Calu3 (cell line): ENCODE measurements at regions not wholly inside any gene's neighbourhood (a gene's known extent, or its start where the extent isn't known, plus 50 kb on each side); places are given as distances from the start of the nearest gene placed in this dataset.

Experiments
- BruUV-seq: library from RNA; stranded (reverse); fragments of 400-500 nt; replicated peaks from 2 replicates; lab custom pipeline; 2021; lab: Mats Ljungman, UMichigan
- CTCF ChIA-PET: fragments of 300-600 bp; sonication (Branson Sonifier 250); formaldehyde crosslinking; loops from one replicate; lab custom pipeline; 2022; ENCODE audit warnings: antibody characterized with exemption; lab: Charles Lee
- DNase-seq: peaks from one replicate; pipeline ENCODE4 v3.0.0; 2022
- H3K27ac Mint-ChIP-seq: one replicate; pipeline ENCODE4 v1.8.0; 2022; ENCODE audit warnings: mixed read lengths; ENCODE audit not compliant: unreplicated experiment
- H3K27me3 Mint-ChIP-seq: one replicate; pipeline ENCODE4 v1.8.0; 2022; ENCODE audit warnings: mixed read lengths; ENCODE audit not compliant: unreplicated experiment
- H3K36me3 Mint-ChIP-seq: one replicate; pipeline ENCODE4 v1.8.0; 2022; ENCODE audit warnings: mild to moderate bottlenecking, moderate library complexity, mixed read lengths; ENCODE audit not compliant: insufficient read depth, unreplicated experiment
- H3K4me1 Mint-ChIP-seq: one replicate; pipeline ENCODE4 v1.8.0; 2022; ENCODE audit warnings: mild to moderate bottlenecking, low read depth, mixed read lengths; ENCODE audit not compliant: unreplicated experiment
- H3K4me3 Mint-ChIP-seq: one replicate; pipeline ENCODE4 v1.8.0; 2022; ENCODE audit warnings: mild to moderate bottlenecking, low read depth, moderate library complexity, mixed read lengths; ENCODE audit not compliant: unreplicated experiment
- H3K9me3 Mint-ChIP-seq: one replicate; pipeline ENCODE4 v1.8.0; 2022; ENCODE audit warnings: low read depth, mixed read lengths; ENCODE audit not compliant: unreplicated experiment
- CTCF ChIP-seq: fragments of 200-600 bp; IDR thresholded peaks from one replicate; pipeline ENCODE4 v1.8.0; 2022; ENCODE audit warnings: antibody characterized with exemption; ENCODE audit not compliant: unreplicated experiment
- intact Hi-C: fragments of 100-400 bp; cut with micrococcal nuclease; formaldehyde crosslinking; loops from one replicate; pipeline ENCODE4 v1.10.0; 2022; ENCODE audit not compliant: unreplicated experiment

GRCh38 chr3:124443446-124443845, 286.8 kb upstream of the UMPS start:
- CTCF ChIA-PET = interaction anchor here (0.6 to 1.1 kb wide), 2 partner anchors 14 to 1136 kb away, joined by 3 to 7 read pairs; no protein-coding TSS in a partner anchor
- intact Hi-C loops = no loop called here
- Mint-ChIP-seq H3K27me3 (peaks cover 86% of the 10 kb centered on the region), H3K4me1 (no peaks in the 10 kb centered on the region), H3K4me3 (no peak overlapping the region), H3K27ac (no peak overlapping the region), H3K9me3 (no peaks in the 10 kb centered on the region), H3K36me3 (no peaks in the 10 kb centered on the region)
- no TSS peak for BruUV-seq
- no peak for DNase-seq
- TF ChIP-seq CTCF = no peak

DNA sequence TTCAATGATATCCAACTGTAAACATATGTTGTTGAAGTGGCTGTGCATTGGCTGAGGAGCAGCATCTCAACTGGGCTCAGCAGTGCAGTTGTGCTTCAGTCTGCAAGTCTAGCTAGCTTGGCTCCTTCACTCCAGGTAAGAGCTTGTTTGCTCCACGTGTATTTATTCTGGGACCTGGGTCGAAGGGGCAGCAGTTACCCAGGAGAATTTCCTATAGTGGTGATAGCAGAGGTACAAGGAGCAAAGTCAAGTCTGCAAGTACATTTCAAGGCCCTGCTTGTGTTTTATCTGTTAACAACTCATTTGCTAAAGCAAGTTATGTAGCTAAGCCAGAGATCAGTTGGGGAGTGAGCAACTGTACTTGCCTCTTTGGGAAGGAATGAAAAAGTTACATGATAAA, 286.2 kb upstream of the UMPS start:
- no peak overlapping the region for H3K4me3 Mint-ChIP-seq
- no peaks in the 10 kb centered on the region for H3K9me3 Mint-ChIP-seq
- CTCF ChIA-PET = interaction anchor here (1.1 kb wide), 1 partner anchor 15 kb away, joined by 7 read pairs; no protein-coding TSS in a partner anchor
- intact Hi-C loops = no loop called here
- H3K27me3 Mint-ChIP-seq = peaks cover 86% of the 10 kb centered on the region
- H3K36me3 Mint-ChIP-seq = no peaks in the 10 kb centered on the region
- no peaks in the 10 kb centered on the region for H3K4me1 Mint-ChIP-seq
- no TSS peak for BruUV-seq
- no peak for DNase-seq
- H3K27ac Mint-ChIP-seq = no peak overlapping the region
- TF ChIP-seq CTCF = no peak

GRCh38 chr3:124444896-124445295, 285.4 kb upstream of the UMPS start:
- Mint-ChIP-seq H3K36me3 (no peaks in the 10 kb centered on the region), H3K27me3 (peaks cover 88% of the 10 kb centered on the region), H3K9me3 (no peaks in the 10 kb centered on the region), H3K4me3 (no peak overlapping the region), H3K27ac (no peak overlapping the region), H3K4me1 (no peaks in the 10 kb centered on the region)
- BruUV-seq = no TSS peak
- no peak for DNase-seq
- intact Hi-C loops = no loop called here
- CTCF ChIA-PET = no interaction called here
- no peak for TF ChIP-seq CTCF

- BruUV-seq = no TSS peak
- H3K4me3 Mint-ChIP-seq = no peak overlapping the region
- no peaks in the 10 kb centered on the region for H3K9me3 Mint-ChIP-seq
- no peak for TF ChIP-seq CTCF
- no peaks in the 10 kb centered on the region for H3K4me1 Mint-ChIP-seq
- intact Hi-C loops = no loop called here
- peaks cover 98% of the 10 kb centered on the region for H3K27me3 Mint-ChIP-seq
- H3K27ac Mint-ChIP-seq = no peak overlapping the region
- H3K36me3 Mint-ChIP-seq = no peaks in the 10 kb centered on the region
- CTCF ChIA-PET = no interaction called here
- DNase-seq = no peak
Observed at GRCh38 chr3:124447845-124448244, 282.4 kb upstream of the UMPS start.
